GM12872 (cell line): ENCODE measurements at regions not wholly inside any gene's neighbourhood (a gene's known extent, or its start where the extent isn't known, plus 50 kb on each side); places are given as distances from the start of the nearest gene placed in this dataset.

Source experiments
- TF ChIP-seq, protein P1 (sequence below): IDR thresholded peaks from 3 replicates; pipeline ENCODE4 v1.5.1; 2011; ENCODE audit warnings: low read depth, mild to moderate bottlenecking, low read length, moderate library complexity; ENCODE audit not compliant: insufficient read depth

GRCh38 chr17:33385713-33386112, 92.6 kb upstream of the ASIC2 start:
- TF ChIP-seq, protein P1, sequence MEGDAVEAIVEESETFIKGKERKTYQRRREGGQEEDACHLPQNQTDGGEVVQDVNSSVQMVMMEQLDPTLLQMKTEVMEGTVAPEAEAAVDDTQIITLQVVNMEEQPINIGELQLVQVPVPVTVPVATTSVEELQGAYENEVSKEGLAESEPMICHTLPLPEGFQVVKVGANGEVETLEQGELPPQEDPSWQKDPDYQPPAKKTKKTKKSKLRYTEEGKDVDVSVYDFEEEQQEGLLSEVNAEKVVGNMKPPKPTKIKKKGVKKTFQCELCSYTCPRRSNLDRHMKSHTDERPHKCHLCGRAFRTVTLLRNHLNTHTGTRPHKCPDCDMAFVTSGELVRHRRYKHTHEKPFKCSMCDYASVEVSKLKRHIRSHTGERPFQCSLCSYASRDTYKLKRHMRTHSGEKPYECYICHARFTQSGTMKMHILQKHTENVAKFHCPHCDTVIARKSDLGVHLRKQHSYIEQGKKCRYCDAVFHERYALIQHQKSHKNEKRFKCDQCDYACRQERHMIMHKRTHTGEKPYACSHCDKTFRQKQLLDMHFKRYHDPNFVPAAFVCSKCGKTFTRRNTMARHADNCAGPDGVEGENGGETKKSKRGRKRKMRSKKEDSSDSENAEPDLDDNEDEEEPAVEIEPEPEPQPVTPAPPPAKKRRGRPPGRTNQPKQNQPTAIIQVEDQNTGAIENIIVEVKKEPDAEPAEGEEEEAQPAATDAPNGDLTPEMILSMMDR: no peak

GRCh38 chr17:33387406-33387805, 94.3 kb upstream of the ASIC2 start:
- TF ChIP-seq, protein P1: no peak

DNA sequence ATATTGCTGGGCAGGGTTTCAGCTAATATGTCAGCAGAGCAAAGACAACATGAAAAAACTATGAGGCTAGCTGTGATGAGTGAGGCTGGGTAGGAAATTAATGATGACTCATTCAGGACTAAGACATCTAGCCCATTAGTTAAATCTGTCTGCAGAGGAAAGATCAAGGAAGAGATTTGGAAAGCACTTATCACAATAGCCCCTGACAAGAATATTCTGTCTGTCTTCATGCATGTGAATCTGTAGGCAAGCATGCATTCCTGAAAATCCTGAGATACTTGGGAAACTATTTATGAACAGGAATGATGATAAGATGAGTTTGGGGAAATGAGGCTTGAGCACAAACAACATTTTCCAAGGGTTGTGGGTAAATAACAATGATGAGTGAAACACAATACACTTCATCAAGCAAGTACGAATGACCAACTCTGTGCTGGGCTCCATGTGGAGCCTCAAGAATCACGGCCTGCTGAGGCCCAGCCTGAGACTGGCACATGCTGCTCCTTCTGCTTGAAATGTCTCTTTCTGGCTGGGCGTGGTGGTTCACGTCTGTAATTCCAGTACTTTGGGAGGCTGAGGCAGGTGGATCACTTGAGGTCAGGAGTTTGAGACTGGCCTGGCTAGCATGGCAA, 96.5 kb upstream of the ASIC2 start:
- TF ChIP-seq, protein P1: no peak

GRCh38 chr17:33390479-33391176, 97.5 kb upstream of the ASIC2 start:
- TF ChIP-seq, protein P1: no peak

DNA sequence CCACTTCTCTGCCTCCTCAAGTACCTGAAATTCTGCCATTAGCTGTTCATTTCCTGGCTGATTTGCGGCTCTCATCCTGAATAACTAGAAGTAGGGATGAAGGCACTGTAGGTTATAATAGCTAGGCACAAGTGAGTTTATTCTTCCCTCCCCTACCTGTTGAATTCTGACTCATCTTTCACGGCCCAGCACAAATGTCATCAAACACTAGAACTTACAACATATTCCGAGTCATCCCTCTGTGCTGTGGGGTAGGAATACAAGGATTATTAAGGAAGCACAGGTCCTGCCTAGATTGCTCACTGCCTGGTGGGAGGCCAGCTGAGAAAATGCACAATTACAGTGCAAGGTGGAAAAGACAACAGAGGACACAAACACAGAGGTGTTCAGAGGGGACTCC, 103.7 kb upstream of the ASIC2 start:
- TF ChIP-seq, protein P1: no peak

DNA sequence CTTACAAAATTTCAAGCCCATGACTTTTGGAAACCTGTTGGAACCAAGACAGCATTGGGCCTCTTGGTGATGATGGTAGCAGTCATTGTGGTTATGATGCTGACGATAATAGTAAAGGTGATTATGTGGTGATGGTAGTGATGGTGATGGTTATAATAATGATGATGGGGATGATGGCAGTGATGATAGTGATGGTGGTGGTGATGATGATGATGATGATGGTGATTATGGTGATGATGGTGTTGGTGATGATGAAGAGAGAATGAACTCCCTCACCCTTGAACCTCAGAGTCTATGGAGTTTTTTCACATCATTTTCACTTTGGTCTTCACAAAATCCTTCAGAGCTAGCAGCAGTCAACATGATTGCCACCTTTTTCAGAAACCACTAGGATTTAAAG, 105.3 kb upstream of the ASIC2 start:
- TF ChIP-seq, protein P1: no peak

GRCh38 chr17:33401249-33401648, 108.2 kb upstream of the ASIC2 start:
- TF ChIP-seq, protein P1: no peak
